Erythroblast (primary cell): ENCODE measurements at regions not wholly inside any gene's neighbourhood (a gene's known extent, or its start where the extent isn't known, plus 50 kb on each side); places are given as distances from the start of the nearest gene placed in this dataset.

Experiments used
- GATA1 ChIP-seq: IDR thresholded peaks from 2 replicates; pipeline ENCODE4 v1.6.1; 2011; ENCODE audit warnings: low read depth, mild to moderate bottlenecking, control low read depth, low read length, moderate library complexity
- POLR2A ChIP-seq: IDR thresholded peaks from 2 replicates; pipeline ENCODE4 v1.6.1; 2011; ENCODE audit warnings: mild to moderate bottlenecking, low read length

DNA sequence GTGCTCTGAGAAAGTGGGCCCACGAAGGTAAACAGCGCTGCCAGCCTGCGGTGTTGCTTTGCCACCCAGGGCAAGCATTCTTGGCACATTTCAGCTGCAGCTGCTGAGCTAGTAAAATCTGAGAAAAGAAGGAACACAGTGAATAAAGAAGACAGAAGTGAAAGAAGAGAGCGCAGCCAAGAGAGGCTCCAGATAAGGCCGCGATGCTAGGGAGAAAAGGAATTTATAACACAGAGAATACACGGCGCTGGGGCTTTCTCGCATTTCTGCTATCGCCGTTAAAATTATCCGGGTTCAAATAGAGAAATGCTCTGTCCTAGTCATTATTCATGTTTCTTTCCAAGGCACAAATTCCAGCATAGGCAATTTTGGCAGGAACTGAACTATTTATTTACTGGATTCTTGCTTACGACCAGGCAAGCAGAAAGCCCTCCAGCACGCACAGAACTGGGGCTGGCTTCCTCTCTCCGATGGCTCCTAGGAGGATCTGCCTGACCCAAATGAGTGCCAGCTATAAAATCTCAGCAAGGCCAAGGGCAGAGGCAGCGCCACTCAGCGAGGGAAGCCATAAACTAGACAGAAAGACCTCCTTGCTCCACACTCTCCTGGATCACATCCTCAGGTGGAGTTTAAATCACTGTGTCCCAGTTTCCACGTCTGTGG, 111.2 kb downstream of the ATPSCKMT start:
- TF ChIP-seq POLR2A (no peak), GATA1 (no peak)
